ENCODE measurements at regions not wholly inside any gene's neighbourhood (a gene's known extent, or its start where the extent isn't known, plus 50 kb on each side); places are given as distances from the start of the nearest gene placed in this dataset.

DNA sequence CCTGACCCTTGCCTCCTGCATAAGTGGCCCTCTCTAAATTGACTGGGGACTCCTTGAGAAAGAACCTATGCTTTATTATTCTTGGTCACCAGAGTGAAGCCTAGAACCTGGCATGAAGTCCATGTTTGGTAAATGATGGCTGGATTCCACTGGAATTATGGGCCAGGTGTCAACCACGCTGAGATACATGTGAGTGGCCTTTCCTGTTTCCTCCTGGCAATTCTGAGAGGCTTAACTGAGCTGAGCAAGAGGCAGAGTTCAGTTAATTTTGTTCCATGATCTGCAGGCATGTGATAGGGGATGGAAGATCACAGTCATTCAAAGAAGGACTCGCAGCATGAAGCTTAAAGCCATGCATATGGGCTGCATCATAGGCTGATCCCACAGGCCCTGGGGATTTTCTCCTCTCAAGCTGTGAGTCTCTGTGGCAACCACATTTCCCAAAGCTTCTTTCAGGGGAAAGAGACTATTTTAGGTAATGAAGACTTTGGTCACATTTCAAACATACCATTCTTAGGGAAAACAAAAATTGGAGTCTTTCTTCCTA is 69.4 kb upstream of the CLNK start:
- TF ChIP-seq ZNF274 (IDR thresholded peaks at IDR 0.05; ENCODE audit: low read depth, low read length) (no peak), YY1 (IDR thresholded peaks at IDR 0.05; ENCODE audit: insufficient read depth, insufficient read length) (no peak), SUZ12 (IDR thresholded peaks at IDR 0.05; ENCODE audit: extremely low read depth, insufficient read depth, insufficient read length) (no peak)

All from NT2/D1 (cell line).